Calu3 (cell line): ENCODE measurements at regions not wholly inside any gene's neighbourhood (a gene's known extent, or its start where the extent isn't known, plus 50 kb on each side); places are given as distances from the start of the nearest gene placed in this dataset.

ENCODE experiments used
- BruUV-seq: library from RNA; stranded (reverse); fragments of 400-500 nt; replicated peaks from 2 replicates; lab custom pipeline; 2021; lab: Mats Ljungman, UMichigan
- CTCF ChIA-PET: fragments of 300-600 bp; sonication (Branson Sonifier 250); formaldehyde crosslinking; loops from one replicate; lab custom pipeline; 2022; ENCODE audit warnings: antibody characterized with exemption; lab: Charles Lee
- DNase-seq: peaks from one replicate; pipeline ENCODE4 v3.0.0; 2022
- H3K27ac Mint-ChIP-seq: one replicate; pipeline ENCODE4 v1.8.0; 2022; ENCODE audit warnings: mixed read lengths; ENCODE audit not compliant: unreplicated experiment
- H3K27me3 Mint-ChIP-seq: one replicate; pipeline ENCODE4 v1.8.0; 2022; ENCODE audit warnings: mixed read lengths; ENCODE audit not compliant: unreplicated experiment
- H3K36me3 Mint-ChIP-seq: one replicate; pipeline ENCODE4 v1.8.0; 2022; ENCODE audit warnings: mild to moderate bottlenecking, moderate library complexity, mixed read lengths; ENCODE audit not compliant: insufficient read depth, unreplicated experiment
- H3K4me1 Mint-ChIP-seq: one replicate; pipeline ENCODE4 v1.8.0; 2022; ENCODE audit warnings: mild to moderate bottlenecking, low read depth, mixed read lengths; ENCODE audit not compliant: unreplicated experiment
- H3K4me3 Mint-ChIP-seq: one replicate; pipeline ENCODE4 v1.8.0; 2022; ENCODE audit warnings: mild to moderate bottlenecking, low read depth, moderate library complexity, mixed read lengths; ENCODE audit not compliant: unreplicated experiment
- H3K9me3 Mint-ChIP-seq: one replicate; pipeline ENCODE4 v1.8.0; 2022; ENCODE audit warnings: low read depth, mixed read lengths; ENCODE audit not compliant: unreplicated experiment
- intact Hi-C: fragments of 100-400 bp; cut with micrococcal nuclease; formaldehyde crosslinking; loops from one replicate; pipeline ENCODE4 v1.10.0; 2022; ENCODE audit not compliant: unreplicated experiment
- TF ChIP-seq, protein P1 (sequence below): fragments of 200-600 bp; IDR thresholded peaks from one replicate; pipeline ENCODE4 v1.8.0; 2022; ENCODE audit warnings: antibody characterized with exemption; ENCODE audit not compliant: unreplicated experiment

DNA sequence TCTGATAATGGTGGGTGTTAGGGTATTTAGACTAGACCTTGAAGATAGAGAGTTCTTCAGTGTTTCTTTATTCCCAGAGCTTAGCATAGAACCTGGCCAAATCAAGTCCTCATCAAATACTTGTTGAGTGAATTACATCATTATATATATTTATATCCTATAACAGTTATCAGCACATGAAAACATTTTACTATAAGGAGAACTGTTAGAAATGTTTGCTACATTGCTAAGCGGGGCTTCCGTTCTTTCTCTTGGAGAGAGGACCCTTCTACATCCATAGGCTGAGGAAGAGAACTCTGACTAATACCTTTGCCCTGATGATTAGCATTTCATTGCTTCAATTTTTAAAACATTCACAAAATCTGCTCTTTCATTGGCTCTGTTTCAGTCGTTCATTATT lies 66.5 kb upstream of the NBL1 start:
- Mint-ChIP-seq H3K36me3 (no peaks in the 10 kb centered on the region), H3K9me3 (no peaks in the 10 kb centered on the region), H3K4me1 (no peaks in the 10 kb centered on the region), H3K27ac (no peak overlapping the region), H3K4me3 (no peak overlapping the region), H3K27me3 (peaks cover 14% of the 10 kb centered on the region)
- intact Hi-C loops = no loop called here
- TF ChIP-seq, protein P1, sequence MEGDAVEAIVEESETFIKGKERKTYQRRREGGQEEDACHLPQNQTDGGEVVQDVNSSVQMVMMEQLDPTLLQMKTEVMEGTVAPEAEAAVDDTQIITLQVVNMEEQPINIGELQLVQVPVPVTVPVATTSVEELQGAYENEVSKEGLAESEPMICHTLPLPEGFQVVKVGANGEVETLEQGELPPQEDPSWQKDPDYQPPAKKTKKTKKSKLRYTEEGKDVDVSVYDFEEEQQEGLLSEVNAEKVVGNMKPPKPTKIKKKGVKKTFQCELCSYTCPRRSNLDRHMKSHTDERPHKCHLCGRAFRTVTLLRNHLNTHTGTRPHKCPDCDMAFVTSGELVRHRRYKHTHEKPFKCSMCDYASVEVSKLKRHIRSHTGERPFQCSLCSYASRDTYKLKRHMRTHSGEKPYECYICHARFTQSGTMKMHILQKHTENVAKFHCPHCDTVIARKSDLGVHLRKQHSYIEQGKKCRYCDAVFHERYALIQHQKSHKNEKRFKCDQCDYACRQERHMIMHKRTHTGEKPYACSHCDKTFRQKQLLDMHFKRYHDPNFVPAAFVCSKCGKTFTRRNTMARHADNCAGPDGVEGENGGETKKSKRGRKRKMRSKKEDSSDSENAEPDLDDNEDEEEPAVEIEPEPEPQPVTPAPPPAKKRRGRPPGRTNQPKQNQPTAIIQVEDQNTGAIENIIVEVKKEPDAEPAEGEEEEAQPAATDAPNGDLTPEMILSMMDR = no peak
- BruUV-seq = no TSS peak
- DNase-seq = no peak
- CTCF ChIA-PET = interaction anchor here (0.5 kb wide), 1 partner anchor 432 kb away, joined by 4 read pairs; no protein-coding TSS in a partner anchor

DNA sequence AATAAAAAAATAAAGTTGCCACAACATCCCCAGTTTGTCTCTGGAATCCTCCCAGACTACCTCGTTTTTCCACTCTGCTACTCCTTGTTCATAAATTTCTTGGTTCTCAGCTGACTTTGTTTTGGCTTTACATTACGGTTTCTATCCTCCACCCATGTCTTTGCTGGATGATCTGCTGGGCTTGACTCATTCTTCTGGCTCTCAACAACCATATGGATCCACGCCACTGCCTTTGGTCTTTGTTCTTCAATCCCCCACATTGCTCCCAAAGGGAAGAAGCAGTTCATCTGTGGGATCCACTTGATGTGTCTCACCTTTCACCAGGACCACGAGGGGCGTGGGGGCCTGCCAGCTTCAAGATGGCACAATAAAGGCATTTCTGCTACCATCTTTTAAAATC lies 67.1 kb upstream of the NBL1 start:
- BruUV-seq = no TSS peak
- no peaks in the 10 kb centered on the region for H3K36me3 Mint-ChIP-seq
- no peak overlapping the region for H3K27ac Mint-ChIP-seq
- peaks cover 14% of the 10 kb centered on the region for H3K27me3 Mint-ChIP-seq
- CTCF ChIA-PET = interaction anchor here (0.5 kb wide), 1 partner anchor 432 kb away, joined by 4 read pairs; no protein-coding TSS in a partner anchor
- DNase-seq = no peak
- intact Hi-C loops = no loop called here
- TF ChIP-seq, protein P1 = no peak
- no peaks in the 10 kb centered on the region for H3K4me1 Mint-ChIP-seq
- no peaks in the 10 kb centered on the region for H3K9me3 Mint-ChIP-seq
- H3K4me3 Mint-ChIP-seq = no peak overlapping the region

DNA sequence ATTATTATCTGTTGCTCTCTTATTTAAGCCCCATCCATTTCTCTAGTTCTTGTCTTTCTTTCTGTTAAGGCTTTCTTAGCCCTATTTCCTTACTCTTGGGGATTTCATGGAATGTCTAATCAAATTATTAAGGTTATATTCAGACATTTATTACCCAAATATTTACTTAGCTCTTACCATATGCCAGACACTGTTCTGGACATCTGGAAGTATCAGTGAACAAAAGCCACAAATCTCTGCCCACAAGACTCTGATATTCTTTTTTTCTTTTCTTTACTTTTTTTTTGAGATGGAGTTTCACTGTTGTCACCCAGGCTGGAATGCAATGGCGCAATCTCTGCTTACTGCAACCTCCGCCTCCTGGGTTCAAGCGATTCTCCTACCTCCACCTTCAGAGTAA lies 74.3 kb upstream of the NBL1 start:
- intact Hi-C loops = no loop called here
- CTCF ChIA-PET = no interaction called here
- Mint-ChIP-seq H3K27me3 (no peaks in the 10 kb centered on the region), H3K4me3 (no peak overlapping the region), H3K36me3 (no peaks in the 10 kb centered on the region), H3K27ac (no peak overlapping the region), H3K9me3 (no peaks in the 10 kb centered on the region), H3K4me1 (peaks cover under 1% of the 10 kb centered on the region)
- no peak for DNase-seq
- TF ChIP-seq, protein P1 = no peak
- BruUV-seq = no TSS peak

DNA sequence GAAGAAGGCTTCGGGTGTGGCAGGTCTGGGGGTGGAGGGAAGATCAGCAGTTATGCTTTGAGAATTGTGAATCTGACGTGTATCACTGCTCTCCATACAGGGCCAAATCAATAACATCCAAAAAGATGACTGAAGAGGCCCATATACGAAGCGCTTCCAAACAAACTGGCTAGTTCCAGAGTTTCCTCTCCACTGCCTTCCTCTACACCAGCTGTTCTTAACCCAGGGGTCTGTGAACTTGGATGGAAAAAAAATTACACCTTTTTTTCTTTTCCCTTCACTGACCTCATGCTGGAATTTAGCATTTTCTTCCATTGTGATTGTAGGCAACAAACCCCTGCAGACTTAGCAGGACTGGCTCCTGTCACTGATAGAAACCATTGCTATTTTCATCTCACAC lies 77.1 kb upstream of the NBL1 start:
- no peaks in the 10 kb centered on the region for H3K27me3 Mint-ChIP-seq
- BruUV-seq = no TSS peak
- intact Hi-C loops = no loop called here
- H3K27ac Mint-ChIP-seq = no peak overlapping the region
- TF ChIP-seq, protein P1 = no peak
- H3K9me3 Mint-ChIP-seq = no peaks in the 10 kb centered on the region
- CTCF ChIA-PET = interaction anchor here (0.7 kb wide), 1 partner anchor 86 kb away, joined by 4 read pairs; no protein-coding TSS in a partner anchor
- no peaks in the 10 kb centered on the region for H3K36me3 Mint-ChIP-seq
- H3K4me3 Mint-ChIP-seq = no peak overlapping the region
- peaks cover 5% of the 10 kb centered on the region for H3K4me1 Mint-ChIP-seq
- DNase-seq = no peak
